K562 (cell line): ENCODE measurements at regions not wholly inside any gene's neighbourhood (a gene's known extent, or its start where the extent isn't known, plus 50 kb on each side); places are given as distances from the start of the nearest gene placed in this dataset.

Experiments used
- ATAC-seq: fragments of 200-7000 bp; cut with Tn5 transposase; 3 replicates; pipeline ENCODE4 v1.9.1; 2020; ENCODE audit warnings: moderate library complexity
- BruUV-seq: library from RNA; stranded (reverse); fragments of 400-500 nt; replicated peaks from 2 replicates; lab custom pipeline; 2021; lab: Mats Ljungman, UMichigan
- CTCF ChIA-PET: fragments of 300-600 bp; formaldehyde crosslinking; extraction: SDS; loops from one replicate; lab custom pipeline; 2021; ENCODE audit warnings: low intra/inter-chr PET ratio; lab: Yijun Ruan, JAX
- POLR2A ChIA-PET: fragments of 300-600, 350-650 bp; sonication (Branson Sonifier 250); formaldehyde crosslinking; extraction: SDS; loops from one replicate; lab custom pipeline; 2021; ENCODE audit warnings: antibody characterized with exemption, inconsistent platforms; lab: Yijun Ruan, JAX
- DNase-seq, 4 experiments: peaks; one replicate each; pipeline versions ENCODE4 v3.0.0 to v3.0.0-alpha.2; 2011 to 2018; ENCODE audit warnings: low spot score in 3 of 4, mixed read lengths in 3 of 4; ENCODE audit errors: extremely low read depth in 1 of 4
- FAIRE-seq: peaks from 2 replicates; lab custom pipeline; 2011; peaks lifted over from hg19 to GRCh38; lab: Jason Lieb, UNC
- H2AFZ ChIP-seq: 2 replicates; pipeline ENCODE4 v1.6.0; 2011; ENCODE audit warnings: low read depth, low read length, control low read depth, inconsistent platforms
- H3K27ac ChIP-seq: fragments of 200-600 bp; 3 replicates; pipeline ENCODE4 v1.8.0; 2011; ENCODE audit warnings: low read depth, mild to moderate bottlenecking, control low read depth, inconsistent platforms, low read length, moderate library complexity, mixed read lengths; ENCODE audit errors: extremely low read depth
- H3K27me3 ChIP-seq, 2 experiments: fragments of 300-600 bp in 1 of 2; 2 replicates in 1 of 2; 3 replicates in 1 of 2; pipeline versions ENCODE4 v1.6.0 to v1.8.0; 2011; ENCODE audit warnings: inconsistent platforms in 2 of 2, low read length in 2 of 2, mild to moderate bottlenecking in 1 of 2, mixed read lengths in 1 of 2, moderate library complexity in 1 of 2; ENCODE audit not compliant: control insufficient read depth in 2 of 2, insufficient read depth in 2 of 2
- H3K36me3 ChIP-seq: fragments of 300-600 bp; 3 replicates; pipeline ENCODE4 v1.8.0; 2011; ENCODE audit warnings: mild to moderate bottlenecking, low read length, inconsistent platforms; ENCODE audit not compliant: control insufficient read depth, insufficient read depth
- H3K4me1 ChIP-seq, 2 experiments: fragments of 200-600 bp in 1 of 2; replicated peaks in 1 of 2; 2 replicates in 1 of 2; 3 replicates in 1 of 2; pipeline versions ENCODE4 v1.5.1 to v1.8.0; 2011; ENCODE audit warnings: inconsistent platforms in 2 of 2, low read length in 2 of 2, mild to moderate bottlenecking in 1 of 2, mixed read lengths in 1 of 2, moderate library complexity in 1 of 2; ENCODE audit not compliant: control insufficient read depth in 2 of 2, insufficient read depth in 2 of 2
- H3K4me2 ChIP-seq: 2 replicates; pipeline ENCODE4 v1.6.1; 2011; ENCODE audit warnings: low read length, control low read depth, inconsistent platforms, mixed read lengths; ENCODE audit not compliant: insufficient read depth
- H3K4me3 ChIP-seq: fragments of 200-600 bp; sonication (generic), shearing (Covaris generic); 2 replicates; pipeline ENCODE4 v1.5.1; 2016; ENCODE audit warnings: control low read depth, inconsistent platforms
- H3K79me2 ChIP-seq: fragments of 200-600 bp; 3 replicates; pipeline ENCODE4 v1.8.0; 2011; ENCODE audit warnings: low read length, inconsistent platforms; ENCODE audit not compliant: control insufficient read depth, insufficient read depth
- H3K9ac ChIP-seq, 2 experiments: 2 replicates each; pipeline versions ENCODE4 v1.6.0 to v1.6.1; 2011; ENCODE audit warnings: low read depth in 2 of 2, low read length in 2 of 2, control low read depth in 1 of 2, inconsistent platforms in 1 of 2, mild to moderate bottlenecking in 1 of 2, mixed read lengths in 1 of 2; ENCODE audit not compliant: insufficient read depth in 1 of 2
- H3K9me1 ChIP-seq: one replicate; pipeline ENCODE4 v1.6.0; 2011; ENCODE audit warnings: inconsistent platforms, mild to moderate bottlenecking, low read length, moderate library complexity; ENCODE audit not compliant: control insufficient read depth, insufficient read depth
- H3K9me3 ChIP-seq: replicated peaks from 2 replicates; pipeline ENCODE4 v1.5.1; 2011; ENCODE audit warnings: low read depth, low read length, inconsistent platforms; ENCODE audit not compliant: control insufficient read depth, insufficient read depth
- H4K20me1 ChIP-seq: replicated peaks from 2 replicates; pipeline ENCODE4 v1.6.1; 2011; ENCODE audit warnings: low read length, inconsistent platforms, mixed read lengths; ENCODE audit not compliant: control insufficient read depth, insufficient read depth
- BRF1 ChIP-seq: IDR thresholded peaks from 3 replicates; pipeline ENCODE4 v1.6.1; 2011; ENCODE audit warnings: borderline replicate concordance, mild to moderate bottlenecking; ENCODE audit not compliant: insufficient read length; ENCODE audit errors: extremely low read depth
- GABPB1 ChIP-seq: sonication (generic); formaldehyde crosslinking; IDR thresholded peaks from 2 replicates; pipeline ENCODE4 v1.8.0; 2022; ENCODE audit warnings: mild to moderate bottlenecking, missing genetic modification reagents
- MAFK ChIP-seq: IDR thresholded peaks from 2 replicates; pipeline ENCODE4 v1.6.1; 2011; ENCODE audit warnings: low read length, improper control_type of control experiment
- MECOM ChIP-seq: fragments of 250-450 bp; sonication (Bioruptor Pico); IDR thresholded peaks from 2 replicates; pipeline ENCODE4 v1.8.0; 2022; ENCODE audit warnings: inconsistent platforms
- MTA1 ChIP-seq: fragments of 450-650 bp; IDR thresholded peaks from 2 replicates; pipeline ENCODE4 v1.6.1; 2017; ENCODE audit warnings: borderline replicate concordance
- MXI1 ChIP-seq: IDR thresholded peaks from 2 replicates; pipeline ENCODE4 v1.6.1; 2011; ENCODE audit warnings: low read depth, mild to moderate bottlenecking, improper control_type of control experiment, low read length
- POLR3A ChIP-seq: IDR thresholded peaks from 2 replicates; pipeline ENCODE4 v1.6.1; 2011; ENCODE audit warnings: borderline replicate concordance, mild to moderate bottlenecking, moderate library complexity; ENCODE audit not compliant: insufficient read length, insufficient read depth; ENCODE audit errors: extremely low read depth
- SRSF3 ChIP-seq: fragments of 200-400 bp; formaldehyde crosslinking; IDR thresholded peaks from 2 replicates; pipeline ENCODE4 v1.6.1; 2016; ENCODE audit warnings: mild to moderate bottlenecking, low read length, moderate library complexity; ENCODE audit not compliant: insufficient read depth
- STAT5B ChIP-seq: fragments of 250-450 bp; sonication (Bioruptor Pico); IDR thresholded peaks from 2 replicates; pipeline ENCODE4 v1.8.0; 2021; ENCODE audit warnings: mild to moderate bottlenecking, inconsistent platforms
- ZEB2 ChIP-seq: fragments of 450-650 bp; IDR thresholded peaks from 2 replicates; pipeline ENCODE4 v1.6.1; 2016
- ZFPM2 ChIP-seq: fragments of 250-450 bp; sonication (Bioruptor Pico); IDR thresholded peaks from 2 replicates; pipeline ENCODE4 v1.5.1; 2022; ENCODE audit warnings: mild to moderate bottlenecking
- ZNF12 ChIP-seq: sonication (generic); formaldehyde crosslinking; IDR thresholded peaks from 2 replicates; pipeline ENCODE4 v1.4.0; 2020; ENCODE audit warnings: mild to moderate bottlenecking, missing genetic modification reagents
- ZNF239 ChIP-seq: fragments of 250-450 bp; sonication (Bioruptor Pico); IDR thresholded peaks from 2 replicates; pipeline ENCODE4 v1.4.0; 2020; ENCODE audit warnings: mild to moderate bottlenecking
- ZNF785 ChIP-seq: fragments of 250-450 bp; sonication (Bioruptor Pico); IDR thresholded peaks from 2 replicates; pipeline ENCODE4 v1.4.0; 2020; ENCODE audit warnings: mild to moderate bottlenecking
- ZNF830 ChIP-seq: fragments of 250-450 bp; sonication (Bioruptor Pico); IDR thresholded peaks from 2 replicates; pipeline ENCODE4 v1.5.0; 2021; ENCODE audit warnings: mild to moderate bottlenecking
- WGBS: fragments of 100-300 bp; shearing (Covaris generic); methylation state at CpG from one replicate; pipeline ENCODE4 v1.1.6; 2016; ENCODE audit warnings: low coverage, mixed read lengths; ENCODE audit not compliant: insufficient coverage; ENCODE audit errors: missing lambda C conversion rate; 5-methylcytosine and 5-hydroxymethylcytosine counted together
- in situ Hi-C: fragments of 300-500 bp; cut with MboI; formaldehyde crosslinking; loops from 4 replicates; pipeline ENCODE4 v1.15.0; 2018; ENCODE audit warnings: inconsistent platforms, mixed read lengths
- intact Hi-C: fragments of 100-400 bp; cut with micrococcal nuclease; formaldehyde crosslinking; loops from 2 replicates; pipeline ENCODE4 v1.14.2; 2022
- TF ChIP-seq, protein P1 (sequence below), 2 experiments: fragments of 450-650 bp in 1 of 2; sonication (generic) in 1 of 2; formaldehyde crosslinking; conservative IDR thresholded peaks; 2 replicates each; pipeline versions ENCODE4 v1.4.0 to v1.8.1; 2020 to 2022; ENCODE audit warnings: mild to moderate bottlenecking in 1 of 2, missing genetic modification reagents in 1 of 2
- TF ChIP-seq, protein P2 (sequence below), 3 experiments: IDR thresholded peaks in 2 of 3; conservative IDR thresholded peaks in 1 of 3; 2 replicates each; pipeline ENCODE4 v1.5.1; 2011 to 2012; ENCODE audit warnings: low read length in 3 of 3, mild to moderate bottlenecking in 3 of 3, control low read depth in 2 of 3, improper control_type of control experiment in 1 of 3, inconsistent platforms in 1 of 3, low read depth in 1 of 3, mixed read lengths in 1 of 3, moderate library complexity in 1 of 3; ENCODE audit not compliant: insufficient read depth in 2 of 3

GRCh38 chr10:108789919-108790318, 1133.4 kb downstream of the XPNPEP1 start:
- in situ Hi-C loops (no loop called here), intact Hi-C loops (no loop called here)
- 0% methylated on average over 1 of the region's 1 CpG for WGBS
- Histone ChIP-seq H3K4me1 (no peaks in the 10 kb centered on the region), H3K79me2 (no peaks in the 10 kb centered on the region), H3K36me3 (no peaks in the 10 kb centered on the region), H3K4me3 (no peak overlapping the region), H3K4me2 (no peak overlapping the region), H3K27ac (no peak overlapping the region)
- CTCF ChIA-PET = no interaction called here
- POLR2A ChIA-PET = interaction anchor here (0.6 kb wide), 1 partner anchor 269 kb away, joined by 4 read pairs; no protein-coding TSS in a partner anchor
- ATAC-seq = no peak
- no peak for DNase-seq
- BruUV-seq = no TSS peak
- TF ChIP-seq ZNF785 (no peak), POLR3A (no peak), ZNF12 (CRISPR knock-in tag) (no peak), STAT5B (no peak)
- TF ChIP-seq, all 486 proteins: peak for 0
- Histone ChIP-seq H3K27me3 (no peaks in the 10 kb centered on the region), H3K9me1 (no peaks in the 10 kb centered on the region), H3K9me3 (no peaks in the 10 kb centered on the region), H4K20me1 (no peaks in the 10 kb centered on the region), H2AFZ (no peak overlapping the region), H3K9ac (no peak overlapping the region)
- no peak for FAIRE-seq

- Histone ChIP-seq H3K36me3 (no peaks in the 10 kb centered on the region), H3K4me3 (no peak overlapping the region), H3K27ac (no peak overlapping the region), H4K20me1 (no peaks in the 10 kb centered on the region), H3K9ac (no peak overlapping the region), H3K9me3 (no peaks in the 10 kb centered on the region), H3K79me2 (no peaks in the 10 kb centered on the region), H3K27me3 (no peaks in the 10 kb centered on the region), H3K4me2 (no peak overlapping the region), H2AFZ (no peak overlapping the region), H3K4me1 (no peaks in the 10 kb centered on the region), H3K9me1 (no peaks in the 10 kb centered on the region)
- ChIA-PET POLR2A (no interaction called here), CTCF (no interaction called here)
- 0% methylated on average over 2 of the region's 2 CpGs for WGBS
- FAIRE-seq (no peak), DNase-seq (no peak), ATAC-seq (no peak)
- in situ Hi-C loops (no loop called here), intact Hi-C loops (no loop called here)
- no TSS peak for BruUV-seq
- TF ChIP-seq SRSF3 = no peak
- no peak for TF ChIP-seq GABPB1 (CRISPR knock-in tag)
- no peak for TF ChIP-seq ZFPM2
- no peak for TF ChIP-seq ZNF239 (CRISPR knock-in tag)
- TF ChIP-seq MXI1 = no peak
- no peak for TF ChIP-seq MECOM
- TF ChIP-seq, protein P1, sequence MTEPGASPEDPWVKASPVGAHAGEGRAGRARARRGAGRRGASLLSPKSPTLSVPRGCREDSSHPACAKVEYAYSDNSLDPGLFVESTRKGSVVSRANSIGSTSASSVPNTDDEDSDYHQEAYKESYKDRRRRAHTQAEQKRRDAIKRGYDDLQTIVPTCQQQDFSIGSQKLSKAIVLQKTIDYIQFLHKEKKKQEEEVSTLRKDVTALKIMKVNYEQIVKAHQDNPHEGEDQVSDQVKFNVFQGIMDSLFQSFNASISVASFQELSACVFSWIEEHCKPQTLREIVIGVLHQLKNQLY (CRISPR knock-in tag; conservative IDR thresholded peaks at IDR 0.05) = no peak
- no peak for TF ChIP-seq MAFK
- TF ChIP-seq MTA1 = no peak
- TF ChIP-seq, protein P2, sequence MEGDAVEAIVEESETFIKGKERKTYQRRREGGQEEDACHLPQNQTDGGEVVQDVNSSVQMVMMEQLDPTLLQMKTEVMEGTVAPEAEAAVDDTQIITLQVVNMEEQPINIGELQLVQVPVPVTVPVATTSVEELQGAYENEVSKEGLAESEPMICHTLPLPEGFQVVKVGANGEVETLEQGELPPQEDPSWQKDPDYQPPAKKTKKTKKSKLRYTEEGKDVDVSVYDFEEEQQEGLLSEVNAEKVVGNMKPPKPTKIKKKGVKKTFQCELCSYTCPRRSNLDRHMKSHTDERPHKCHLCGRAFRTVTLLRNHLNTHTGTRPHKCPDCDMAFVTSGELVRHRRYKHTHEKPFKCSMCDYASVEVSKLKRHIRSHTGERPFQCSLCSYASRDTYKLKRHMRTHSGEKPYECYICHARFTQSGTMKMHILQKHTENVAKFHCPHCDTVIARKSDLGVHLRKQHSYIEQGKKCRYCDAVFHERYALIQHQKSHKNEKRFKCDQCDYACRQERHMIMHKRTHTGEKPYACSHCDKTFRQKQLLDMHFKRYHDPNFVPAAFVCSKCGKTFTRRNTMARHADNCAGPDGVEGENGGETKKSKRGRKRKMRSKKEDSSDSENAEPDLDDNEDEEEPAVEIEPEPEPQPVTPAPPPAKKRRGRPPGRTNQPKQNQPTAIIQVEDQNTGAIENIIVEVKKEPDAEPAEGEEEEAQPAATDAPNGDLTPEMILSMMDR (IDR thresholded peaks at IDR 0.05 in 2 of 3, conservative IDR thresholded peaks at IDR 0.05 in 1 of 3; ENCODE audit: insufficient read depth in 2 of 3, low read depth in 1 of 3, low read length in 3 of 3) = no peak
- no peak for TF ChIP-seq ZNF830 (CRISPR knock-in tag)
- TF ChIP-seq ZEB2 = no peak
- no peak for TF ChIP-seq BRF1
Observed at GRCh38 chr10:108789336-108789735, 1134.0 kb downstream of the XPNPEP1 start.
